HG03039 (cell line): ENCODE measurements at regions not wholly inside any gene's neighbourhood (a gene's known extent, or its start where the extent isn't known, plus 50 kb on each side); places are given as distances from the start of the nearest gene placed in this dataset.
"Not testable (repeated sequence)": the region's sequence is repeated elsewhere in the genome, so short reads cannot be mapped to it uniquely, and the experiment has no call there.

ENCODE experiments used
- ATAC-seq: cut with Tn5 transposase; IDR thresholded peaks from one replicate; pipeline ENCODE4 v1.9.1; 2021; ENCODE audit warnings: mild to moderate bottlenecking, moderate library complexity; ENCODE audit not compliant: unreplicated experiment

DNA sequence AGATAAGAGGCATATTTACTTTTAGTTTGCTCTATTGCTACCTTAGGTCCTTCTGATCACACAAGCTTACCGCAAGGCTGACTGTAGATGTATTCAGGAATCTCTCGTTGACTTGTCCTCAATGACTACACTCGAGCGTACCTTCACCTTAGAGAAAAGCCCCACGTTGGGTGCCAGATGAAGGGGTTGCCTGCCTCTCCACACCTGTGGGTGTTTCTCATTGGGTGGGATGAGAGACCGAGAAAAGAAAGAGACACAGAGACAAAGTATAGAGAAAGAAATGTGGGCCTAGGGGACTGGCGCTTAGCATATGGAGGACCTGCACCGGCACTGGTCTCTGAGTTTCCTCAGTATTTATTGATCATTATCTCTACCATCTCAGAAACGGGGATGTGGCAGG, 51.8 kb downstream of the ASCL4 start:
- no peak for ATAC-seq

DNA sequence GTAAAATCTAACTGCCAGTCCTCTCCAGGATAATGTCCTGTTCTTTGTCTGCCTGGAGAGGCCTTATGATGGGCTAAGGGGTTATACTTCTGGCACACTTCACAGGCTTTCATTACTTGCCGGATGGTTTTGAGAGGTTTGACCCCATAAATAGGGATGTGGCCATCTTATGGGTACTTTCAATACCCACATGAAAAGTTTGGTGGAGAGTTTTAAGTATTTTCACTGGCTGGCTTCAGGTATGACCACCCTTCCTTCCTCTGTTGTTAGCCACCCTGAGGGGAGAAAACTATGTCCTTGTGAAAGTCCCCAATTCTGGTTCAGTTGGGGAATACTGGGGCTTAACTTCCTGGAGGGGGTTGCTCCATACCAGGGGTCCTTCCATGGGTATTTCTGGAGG, 54.8 kb downstream of the ASCL4 start:
- no peak for ATAC-seq

DNA sequence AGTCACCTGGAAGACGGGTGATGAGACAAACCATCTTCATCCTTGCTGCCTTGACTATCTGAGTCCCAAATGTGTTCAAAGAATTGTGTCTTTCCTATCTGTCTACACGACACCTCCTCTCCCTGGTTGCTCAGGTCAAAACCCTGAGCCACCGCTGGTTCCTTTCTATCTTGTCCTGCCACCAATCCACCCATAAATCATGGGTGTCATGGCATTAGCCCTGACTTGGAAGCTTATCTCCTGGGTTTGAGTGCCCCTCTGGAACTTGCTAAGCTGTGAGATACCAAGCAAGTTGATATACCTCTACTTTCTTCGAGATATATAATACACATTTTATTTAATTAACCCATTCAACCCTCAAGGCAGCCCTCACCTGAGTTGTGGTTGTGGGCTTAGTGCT, 57.9 kb downstream of the ASCL4 start:
- ATAC-seq: no peak

DNA sequence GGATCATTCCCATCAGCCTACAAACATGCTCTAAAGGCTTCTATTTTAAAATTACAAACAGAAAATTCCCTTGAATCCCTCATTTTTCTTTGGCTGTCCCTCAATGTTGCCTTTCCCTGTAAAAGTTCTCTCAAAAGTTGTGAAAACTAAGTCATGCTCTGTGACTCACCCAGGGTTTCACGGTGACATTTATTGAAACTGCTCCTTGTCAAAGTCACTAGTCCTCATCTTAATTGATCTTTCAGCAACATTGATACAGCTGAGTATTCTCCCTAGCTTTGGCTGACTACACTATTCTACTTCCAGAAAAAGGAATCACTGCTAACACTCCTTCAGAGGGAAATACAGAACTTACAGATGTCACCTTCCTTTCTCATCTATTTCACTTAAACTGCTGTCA, 65.7 kb downstream of the ASCL4 start:
- no peak for ATAC-seq

DNA sequence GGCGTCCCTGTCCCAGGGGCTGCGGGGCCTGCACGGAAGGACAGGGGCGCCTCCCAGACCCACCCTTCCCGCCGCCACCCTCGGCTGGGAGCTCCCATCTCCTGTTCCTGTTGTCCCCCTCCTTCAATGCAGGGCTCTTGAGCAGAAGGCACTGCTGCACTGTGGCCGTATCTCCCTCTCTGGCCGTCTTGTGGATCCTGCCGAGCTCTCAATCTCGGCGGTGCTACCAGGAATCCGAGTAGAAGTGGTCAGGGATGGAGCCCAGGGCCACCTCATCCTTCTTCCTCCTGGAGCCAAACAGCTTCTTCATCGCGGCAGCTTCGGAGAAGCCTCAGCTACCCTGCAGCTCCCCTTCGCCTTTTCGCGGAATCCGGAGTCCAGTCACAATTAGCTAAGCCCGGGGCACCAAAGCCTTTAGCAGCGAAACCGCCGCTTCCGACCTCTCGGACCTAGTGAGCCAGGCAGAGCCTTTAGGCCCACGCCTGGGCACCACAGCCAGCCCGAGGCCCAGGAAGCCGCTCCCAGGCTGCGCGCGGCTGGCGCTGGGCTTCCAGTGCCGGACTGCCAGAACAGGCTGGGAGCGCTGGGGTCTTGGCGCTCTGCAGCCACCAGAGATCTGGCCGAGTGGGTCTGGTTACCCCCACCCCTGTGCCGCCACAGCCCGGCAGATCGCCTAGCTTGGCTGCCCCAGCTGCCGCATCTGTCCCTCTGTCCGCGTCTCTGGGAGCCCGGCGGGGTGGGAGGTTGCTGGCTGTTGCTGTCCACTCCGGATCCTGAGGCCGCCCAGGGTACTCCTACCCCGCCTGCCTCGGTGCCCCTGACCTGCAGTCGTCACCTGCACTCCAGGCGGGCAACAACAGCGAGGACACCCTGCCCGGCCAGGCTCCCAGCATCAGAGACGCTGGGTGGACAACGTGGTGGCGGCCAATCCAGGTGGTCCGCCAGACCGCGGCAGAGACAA, 69.1 kb downstream of the ASCL4 start:
- no peak for ATAC-seq

DNA sequence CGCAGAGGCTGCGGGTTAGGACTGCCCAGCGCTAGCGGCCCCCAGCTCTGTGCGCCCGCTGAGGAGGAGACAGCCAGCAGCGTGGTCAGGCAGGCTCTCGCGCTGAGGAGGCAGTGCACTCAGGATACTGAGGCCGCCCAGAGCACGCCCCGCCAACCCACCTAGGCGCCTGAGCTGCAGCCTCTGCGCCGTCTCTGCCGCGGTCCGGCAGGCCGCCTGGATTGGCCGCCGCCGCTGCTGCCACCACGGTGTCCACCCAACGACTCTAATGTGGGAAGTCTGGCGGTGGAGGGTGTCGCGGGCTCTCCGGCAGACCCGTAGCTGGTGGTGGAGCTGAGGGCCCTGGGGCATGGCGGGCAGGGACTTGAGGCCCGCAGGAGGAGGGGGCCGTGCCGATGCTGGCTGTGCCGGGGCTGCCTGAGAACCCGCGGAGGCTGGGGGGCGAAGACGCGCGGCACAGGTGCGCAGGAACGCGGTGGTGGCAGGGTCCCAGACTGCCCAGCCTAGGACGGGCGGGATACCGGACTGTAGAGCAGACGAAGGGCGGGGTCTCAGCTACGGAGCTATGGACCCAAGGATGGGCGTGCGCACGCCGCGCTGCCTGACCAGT, 69.9 kb downstream of the ASCL4 start:
- no peak for ATAC-seq

DNA sequence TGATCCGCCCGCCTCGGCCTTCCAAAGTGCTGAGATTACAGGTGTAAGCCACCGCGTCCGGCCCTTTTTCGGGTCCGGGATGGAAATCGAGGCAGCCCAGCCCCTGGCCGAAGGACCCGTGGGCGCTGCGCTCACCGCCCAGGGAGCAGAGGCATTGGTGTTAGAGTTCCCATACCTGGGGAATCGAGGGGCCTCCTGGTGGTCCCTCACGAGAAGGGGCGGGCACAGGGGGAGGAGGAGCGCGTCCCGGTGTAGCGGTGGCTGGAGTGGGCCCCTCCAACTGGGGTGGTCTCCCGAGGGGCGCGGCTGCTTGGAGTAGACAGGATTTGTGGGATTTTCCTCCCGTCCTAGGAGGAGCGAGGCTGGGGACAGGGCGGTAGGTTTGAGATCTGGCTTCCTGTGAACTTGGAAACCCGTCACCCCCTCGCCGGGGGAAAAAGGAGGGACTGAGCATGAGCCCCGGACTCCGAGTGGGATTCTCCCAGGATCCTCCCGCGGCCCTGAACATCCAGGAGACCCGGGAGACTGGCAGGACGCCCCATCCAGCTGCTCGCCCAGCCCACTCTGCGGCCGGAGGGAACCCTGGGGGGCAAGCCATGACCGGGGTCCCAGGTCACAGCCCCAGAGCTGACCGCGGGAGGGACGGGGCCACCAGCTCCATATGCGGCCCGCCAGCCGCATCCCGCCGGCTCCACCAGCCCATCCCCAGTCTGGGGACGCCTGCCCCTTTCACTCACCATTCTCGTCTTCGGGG, 70.9 kb downstream of the ASCL4 start:
- no peak for ATAC-seq

DNA sequence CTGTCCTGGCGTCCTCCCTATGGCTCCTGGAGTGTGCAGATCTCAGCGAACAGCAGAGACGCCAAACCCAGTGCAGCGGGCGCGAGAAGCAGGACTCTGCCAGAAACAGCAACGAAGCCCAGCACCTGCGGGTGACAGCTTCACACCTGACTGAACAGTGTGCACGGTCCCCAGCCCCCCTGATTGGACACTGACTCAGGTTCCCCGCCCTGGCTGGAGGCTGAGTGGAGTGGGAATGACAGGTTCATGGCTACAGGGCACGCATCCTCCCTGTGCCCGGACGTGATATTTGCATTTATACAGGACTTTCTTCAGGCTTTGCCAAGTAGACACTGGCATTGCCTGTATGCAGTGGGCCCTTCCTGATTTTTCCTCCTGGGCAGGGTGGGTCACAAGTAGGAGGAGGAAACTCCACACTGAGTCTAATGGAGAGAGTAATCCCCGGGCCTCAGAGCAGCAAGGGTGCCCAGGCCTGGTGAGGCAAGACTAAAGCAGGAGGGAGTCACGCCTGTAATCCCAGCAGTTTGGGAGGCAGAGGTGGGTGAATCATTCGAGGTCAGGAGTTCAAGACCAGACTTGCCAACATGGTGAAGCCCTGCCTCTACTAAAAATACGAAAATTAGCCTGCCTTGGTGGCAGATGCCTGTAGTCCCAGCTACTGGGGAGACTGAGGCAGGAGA, 71.6 kb downstream of the ASCL4 start:
- ATAC-seq: no peak

DNA sequence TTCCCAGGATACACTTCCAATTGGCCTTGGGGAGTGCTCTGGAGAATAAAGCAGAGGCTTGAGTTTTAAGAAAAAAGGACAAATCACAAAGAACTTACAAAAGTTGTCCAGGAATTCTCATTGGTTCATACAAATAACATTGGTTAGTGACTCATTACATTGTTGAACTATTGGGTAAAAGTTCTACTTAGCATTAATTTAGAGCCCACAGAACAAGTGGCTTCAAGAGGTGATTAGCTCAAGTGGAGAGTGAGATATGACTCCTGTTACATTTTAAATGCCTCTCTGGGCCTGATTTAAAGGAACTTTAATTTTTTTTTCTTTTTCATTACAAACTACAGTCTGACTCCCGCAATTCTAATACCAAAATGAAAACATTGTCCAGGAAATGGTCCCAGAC, 72.9 kb downstream of the ASCL4 start:
- no peak for ATAC-seq

DNA sequence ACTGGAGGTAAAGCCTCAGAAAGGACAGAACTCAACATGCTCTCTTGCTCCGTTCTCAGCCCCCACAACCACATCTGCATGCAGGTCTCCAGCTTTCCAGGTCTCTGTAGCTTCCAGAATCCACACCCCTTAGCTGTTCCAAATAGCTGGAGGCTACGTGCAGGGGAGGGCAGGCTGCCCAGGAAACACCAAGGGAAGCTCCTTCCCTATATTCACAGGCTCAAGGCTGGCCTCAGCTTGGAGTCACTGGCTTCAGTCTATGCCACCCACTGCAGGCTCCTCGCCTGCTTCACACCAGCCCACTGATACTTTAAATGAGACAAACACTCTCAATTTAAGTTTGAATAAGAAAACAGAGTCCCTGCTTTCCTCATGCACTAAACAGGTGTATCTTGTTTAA, 73.3 kb downstream of the ASCL4 start:
- no peak for ATAC-seq

DNA sequence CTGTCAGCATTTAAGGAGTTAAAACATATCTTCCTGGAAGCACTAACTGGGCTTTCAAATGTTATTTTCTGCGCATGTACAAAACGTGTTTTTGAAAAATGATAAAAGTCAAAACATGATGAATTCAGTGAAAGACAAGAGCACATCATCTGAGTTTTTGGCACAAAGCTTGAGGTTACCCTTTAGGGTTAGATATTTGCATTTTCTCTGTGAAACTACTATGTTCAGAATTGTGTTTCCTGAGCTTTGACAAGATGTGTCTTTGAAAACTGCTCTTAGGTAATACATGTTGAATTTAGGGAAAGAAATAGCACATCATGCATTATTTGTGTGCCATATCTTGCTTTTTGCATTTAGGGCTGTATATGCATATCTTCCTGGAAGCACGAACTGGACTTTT, 79.0 kb downstream of the ASCL4 start:
- ATAC-seq: no peak

DNA sequence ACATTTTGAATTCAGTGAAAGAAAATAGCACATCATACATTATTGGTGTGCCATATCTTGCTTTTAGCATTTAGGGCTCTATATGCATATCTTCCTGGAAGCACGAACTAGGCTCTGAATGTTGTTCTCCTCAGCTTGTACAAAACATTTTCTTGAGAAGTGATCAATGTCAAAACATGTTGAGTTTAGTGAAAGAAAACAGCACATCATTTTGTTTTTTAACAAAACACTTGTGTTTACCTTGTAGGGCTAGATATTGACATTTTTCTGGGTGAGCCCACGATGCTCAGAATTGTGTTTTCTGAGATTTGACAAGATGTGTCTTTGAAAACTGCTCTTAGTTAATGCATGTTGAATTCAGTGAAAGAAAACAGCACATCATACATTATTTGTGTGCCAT, 81.0 kb downstream of the ASCL4 start:
- no peak for ATAC-seq

DNA sequence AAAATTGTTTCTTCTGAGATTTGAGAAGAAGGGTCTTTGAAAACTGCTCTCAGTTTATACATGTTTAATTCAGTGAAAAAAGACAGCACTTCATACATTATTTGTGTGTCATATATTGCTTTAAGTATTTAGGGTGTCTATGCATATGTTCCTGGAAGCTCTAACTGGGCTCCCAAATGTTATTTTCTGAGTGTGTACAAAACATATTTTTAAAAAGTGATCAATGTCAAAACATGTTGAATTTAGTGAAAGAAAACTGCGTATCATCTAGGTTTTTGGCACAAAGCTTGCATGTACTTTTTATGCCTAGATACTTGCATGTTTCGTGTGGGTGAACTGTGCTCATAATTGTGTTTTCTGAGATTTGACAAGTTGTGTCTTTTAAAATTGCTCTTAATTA, 81.6 kb downstream of the ASCL4 start:
- no peak for ATAC-seq

DNA sequence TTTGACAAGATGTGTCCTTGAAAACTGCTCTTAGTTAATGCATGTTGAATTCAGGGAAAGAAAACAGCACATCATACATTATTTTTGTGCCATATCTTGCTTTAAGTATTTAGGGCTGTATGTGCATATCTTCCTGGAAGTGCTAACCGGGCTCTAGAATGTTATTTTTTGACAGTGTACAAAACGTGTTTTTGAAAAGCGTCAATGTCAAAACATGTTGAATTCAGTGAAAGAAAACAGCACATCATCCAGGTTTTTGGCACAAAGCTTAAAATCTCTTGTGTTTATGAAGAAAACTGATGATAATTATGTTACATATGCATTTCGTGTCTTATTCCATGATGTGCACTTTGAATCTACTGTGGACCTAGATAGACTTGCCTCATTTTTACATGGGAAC, 82.7 kb downstream of the ASCL4 start:
- ATAC-seq: no peak

DNA sequence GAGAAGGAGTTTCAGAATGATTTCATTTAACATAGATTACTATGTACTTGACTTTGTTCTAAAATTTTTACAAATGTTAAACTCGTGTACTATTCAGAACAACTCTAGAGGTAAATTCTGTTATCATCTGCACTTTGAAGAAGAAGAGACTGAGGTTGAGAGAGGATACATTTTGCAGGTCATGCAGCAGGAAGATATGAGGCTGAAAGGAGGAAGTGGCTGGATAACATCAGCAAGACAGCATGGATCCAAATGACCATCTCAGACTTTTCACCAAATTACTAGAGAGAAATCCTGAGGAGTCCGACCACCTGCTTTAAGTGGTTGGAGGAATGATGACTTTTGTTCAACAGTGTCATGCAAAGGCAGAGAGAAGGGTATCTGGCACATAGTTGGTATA, 84.9 kb downstream of the ASCL4 start:
- no peak for ATAC-seq

DNA sequence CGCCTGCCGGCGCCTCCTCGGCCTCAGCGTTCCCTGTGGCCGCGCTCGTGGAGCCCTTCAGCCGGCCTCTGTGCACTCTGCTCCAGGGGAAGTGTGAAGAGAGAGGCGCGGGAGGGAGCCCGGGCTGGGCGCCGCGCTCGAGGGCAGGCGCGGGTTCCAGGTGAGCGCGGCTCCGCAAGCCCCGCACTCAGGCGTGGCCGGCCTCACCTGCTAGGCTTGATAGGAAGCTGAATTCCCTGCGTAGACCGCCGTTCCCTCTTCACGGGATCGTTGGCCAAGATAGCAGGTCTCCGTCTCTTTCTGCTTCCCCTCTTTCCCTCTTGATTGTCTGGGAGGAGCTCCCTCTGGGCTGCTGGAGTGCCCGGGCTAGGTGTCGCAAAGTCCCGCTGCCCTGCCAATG, 89.7 kb downstream of the ASCL4 start:
- ATAC-seq: no peak

DNA sequence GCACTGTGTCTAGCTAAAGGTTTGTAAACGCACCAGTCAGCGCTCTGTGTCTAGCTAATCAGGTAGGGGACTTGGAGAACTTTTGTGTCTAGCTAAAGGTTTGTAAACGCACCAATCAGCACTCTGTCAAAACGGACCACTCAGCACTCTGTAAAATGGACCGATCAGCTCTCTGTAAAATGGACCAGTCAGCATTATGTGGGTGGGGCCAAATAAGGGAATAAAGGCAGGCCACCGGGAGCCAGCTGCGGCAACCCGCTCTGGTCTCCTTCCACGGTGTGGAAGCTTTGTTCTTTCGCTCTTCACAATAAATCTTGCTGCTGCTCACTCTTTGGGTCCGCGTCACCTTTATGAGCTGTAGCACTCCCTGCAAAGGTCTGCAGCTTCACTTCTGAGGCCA, 90.2 kb downstream of the ASCL4 start:
- ATAC-seq: not testable (repeated sequence)

DNA sequence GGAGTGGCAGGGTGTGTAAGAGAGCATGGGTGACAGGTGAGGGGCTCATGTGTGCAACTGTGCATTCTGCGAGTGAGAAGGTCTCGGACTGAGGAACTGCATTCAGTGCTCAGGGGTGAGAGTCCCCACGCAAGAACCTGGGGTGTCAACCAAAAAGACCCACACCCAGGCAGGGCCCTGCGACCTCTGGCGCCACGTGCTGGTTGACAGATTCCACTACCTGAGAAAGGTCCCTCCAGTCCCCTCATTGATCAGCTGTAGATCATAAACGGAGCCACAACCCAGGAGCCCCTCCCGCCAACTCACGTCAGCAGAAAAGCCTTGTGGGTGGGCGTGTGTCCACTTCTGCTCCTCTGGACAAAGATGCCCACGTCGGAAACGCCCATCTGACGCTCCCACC, 98.7 kb downstream of the ASCL4 start:
- ATAC-seq: no peak

DNA sequence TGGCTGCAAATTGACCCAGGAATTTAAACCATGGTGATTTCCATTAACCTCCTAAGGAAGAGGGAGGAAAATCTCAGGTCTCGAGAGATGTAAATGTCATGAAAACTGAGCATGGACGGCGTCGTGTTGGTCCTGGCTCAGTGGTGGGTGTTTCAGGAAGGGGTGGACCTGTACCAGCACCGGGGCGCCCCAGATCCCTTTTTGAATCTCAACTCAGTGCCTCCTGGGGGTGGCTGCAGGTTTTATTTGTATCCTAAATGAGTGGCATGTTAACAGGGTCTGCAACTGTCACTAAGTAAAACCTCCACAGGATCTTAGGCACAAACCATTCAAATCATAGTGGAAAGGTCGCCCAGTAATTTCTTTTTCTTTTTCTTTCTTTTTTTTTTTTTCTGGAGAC, 101.3 kb downstream of the ASCL4 start:
- no peak for ATAC-seq

DNA sequence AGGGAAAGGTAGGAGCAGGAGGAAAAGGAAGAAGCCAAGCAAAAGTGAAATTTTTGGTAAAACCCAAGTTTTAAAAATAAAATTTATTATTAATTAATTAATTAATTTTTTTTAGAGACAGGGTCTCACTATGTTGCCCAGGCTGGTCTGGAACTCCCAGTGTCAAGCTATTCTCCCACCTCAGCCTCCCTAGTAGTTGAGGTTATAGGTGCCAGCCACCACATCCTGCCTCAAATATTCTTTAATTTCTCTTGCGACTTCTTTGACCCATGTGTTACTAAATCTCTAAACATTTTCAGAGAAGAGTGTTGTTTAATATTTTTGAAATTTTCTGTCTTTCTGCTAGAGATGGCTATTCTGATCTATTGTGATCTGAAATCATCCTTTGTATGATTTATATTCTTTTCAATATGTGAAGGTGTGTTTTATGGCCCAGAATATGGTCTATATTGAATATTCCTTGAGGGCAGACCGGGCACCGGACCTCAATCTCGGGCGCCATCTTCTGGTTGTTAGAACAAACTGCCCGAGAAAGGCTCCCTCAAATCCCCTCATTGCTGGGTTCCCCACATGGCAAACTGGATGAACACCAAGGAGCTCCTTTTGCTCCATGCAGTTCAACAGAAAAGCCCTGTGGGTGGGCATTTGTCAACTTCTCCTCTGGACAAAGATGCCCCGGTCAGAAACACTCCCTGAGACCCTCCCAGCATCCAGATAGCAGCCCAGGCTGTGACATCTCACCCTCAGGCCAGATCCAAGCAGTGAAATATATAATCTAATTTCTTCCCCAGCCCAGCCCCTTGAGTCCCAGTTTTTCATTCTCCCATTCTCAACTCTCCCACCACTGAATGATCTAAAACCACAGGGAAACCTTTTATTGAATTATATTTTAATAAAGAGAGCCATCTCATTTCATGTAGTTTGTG, 110.5 kb downstream of the ASCL4 start:
- peak; percentile 53 for ATAC-seq
